Right forelimb (tissue), 1 donor: ENCODE measurements at regions not wholly inside any gene's neighbourhood (a gene's known extent, or its start where the extent isn't known, plus 50 kb on each side); places are given as distances from the start of the nearest gene placed in this dataset.
"Not testable (repeated sequence)": the region's sequence is repeated elsewhere in the genome, so short reads cannot be mapped to it uniquely, and the experiment has no call there.

Experiments
- DNase-seq: peaks from one replicate; pipeline ENCODE4 v3.0.0-alpha.2; 2018

DNA sequence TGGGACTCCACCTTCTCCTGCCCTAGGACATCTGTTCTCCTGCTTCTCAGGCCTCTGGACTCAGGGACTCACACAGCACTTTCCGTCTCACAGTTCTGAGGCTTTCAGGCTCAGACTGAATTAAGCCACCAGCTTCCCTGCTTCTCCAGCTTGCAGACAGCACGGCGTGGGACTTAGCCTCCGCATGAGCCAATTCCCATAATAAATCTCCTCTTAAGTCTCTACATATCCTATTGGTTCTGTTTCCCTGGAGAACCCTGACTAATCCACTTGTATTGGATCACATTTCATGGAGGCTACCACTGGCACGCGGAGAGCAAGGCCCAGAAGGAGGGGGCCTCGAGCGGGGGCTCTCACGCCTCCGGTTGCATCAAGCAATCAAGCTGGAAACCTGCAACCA lies 1313.6 kb downstream of the TBC1D22A start:
- DNase-seq, result no peak

DNA sequence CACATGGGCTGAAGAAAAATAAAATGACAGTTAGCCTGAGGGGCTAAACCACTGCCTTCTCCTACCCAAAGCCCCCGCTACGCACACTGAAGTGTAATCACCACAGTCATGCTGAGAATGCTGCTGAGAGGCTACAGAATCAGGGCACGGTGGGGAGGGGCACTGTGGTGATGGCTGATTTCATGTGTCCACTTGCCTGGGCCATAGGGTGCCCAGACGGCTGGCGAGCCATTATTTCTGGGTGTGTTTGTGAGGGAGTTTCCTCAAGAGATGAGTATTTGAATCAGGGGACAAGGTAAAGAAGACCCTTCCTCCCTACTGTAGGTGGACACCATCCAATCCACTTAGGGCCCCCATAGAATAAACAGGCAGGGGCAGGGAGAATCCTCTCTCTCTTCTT lies 1313.2 kb downstream of the TBC1D22A start:
- DNase-seq, result no peak

DNA sequence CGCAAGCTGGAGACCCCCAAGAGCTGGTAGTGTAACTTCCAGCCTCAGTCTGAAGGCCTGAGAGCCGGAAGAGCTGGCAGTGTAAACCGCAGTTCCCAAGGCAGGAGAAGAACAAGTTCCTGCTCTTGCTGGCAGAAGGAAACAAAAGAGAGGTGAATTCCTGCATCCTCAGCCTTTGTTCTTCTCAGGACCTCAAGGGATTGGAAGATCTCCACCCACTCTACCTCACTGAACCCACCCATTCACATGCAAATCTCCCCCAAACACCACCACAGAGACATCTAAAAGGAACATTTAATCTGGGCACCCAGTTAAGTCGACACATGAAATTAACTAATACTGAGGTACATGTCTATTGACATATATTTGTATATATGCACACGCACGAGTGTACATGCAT lies 1310.3 kb downstream of the TBC1D22A start:
- no peak for DNase-seq

DNA sequence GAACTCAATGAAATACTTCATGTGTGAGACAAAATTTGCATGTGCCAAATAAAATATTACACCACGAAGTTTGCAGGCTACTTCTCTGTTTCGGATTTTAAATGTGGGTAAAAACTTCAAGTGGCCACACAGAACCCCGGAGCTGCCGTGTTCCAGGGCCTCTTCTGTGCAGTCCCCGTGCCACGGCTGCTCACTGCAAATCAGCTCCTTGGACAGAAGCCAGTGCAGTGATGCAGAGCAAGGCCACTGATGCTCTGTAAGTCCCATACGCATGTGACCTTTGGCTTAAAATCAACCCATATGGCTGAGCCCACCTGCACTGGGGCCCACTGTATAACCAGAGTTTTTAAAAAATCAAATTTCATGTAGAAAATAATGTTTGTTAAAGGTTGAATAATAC lies 1309.4 kb downstream of the TBC1D22A start:
- no peak for DNase-seq

DNA sequence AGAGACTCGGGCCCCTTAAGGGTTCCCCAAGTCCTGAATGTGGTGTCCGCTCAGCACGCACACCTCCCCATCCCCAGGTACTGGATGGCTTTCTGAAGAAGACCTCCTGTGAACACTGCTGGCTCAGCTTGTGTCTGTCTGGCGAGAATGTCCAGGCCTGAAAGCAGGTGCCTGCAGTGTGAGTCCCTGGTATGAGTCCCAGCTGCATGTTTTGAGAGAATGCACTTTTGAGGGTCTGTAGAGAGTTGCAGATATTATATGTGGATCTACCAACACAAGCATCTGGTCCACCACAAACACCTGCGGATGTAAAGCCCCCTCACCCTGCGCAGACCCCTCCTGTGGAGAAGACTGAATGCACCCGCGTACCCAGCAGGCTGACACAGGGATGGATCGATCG lies 1308.9 kb downstream of the TBC1D22A start:
- no peak for DNase-seq

DNA sequence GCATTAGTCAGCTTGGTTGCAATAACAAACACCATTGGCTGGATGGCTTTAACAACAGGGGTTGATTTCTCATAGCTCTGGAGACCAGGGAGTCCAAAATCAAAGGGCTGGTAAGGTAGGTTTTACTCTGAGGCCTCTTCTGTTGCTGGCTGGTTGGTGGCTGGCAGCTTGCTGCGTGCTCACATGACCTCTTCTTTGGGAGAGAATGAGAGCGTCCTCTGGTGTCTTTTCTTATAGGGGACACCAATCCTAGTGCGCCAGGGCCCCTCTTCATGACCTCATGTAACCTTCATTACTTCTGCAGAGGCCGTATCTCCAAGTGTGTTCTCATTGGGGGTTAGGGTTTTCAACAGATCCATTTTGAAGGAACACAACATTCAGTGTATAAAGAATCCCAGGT lies 1308.3 kb downstream of the TBC1D22A start:
- no peak for DNase-seq

DNA sequence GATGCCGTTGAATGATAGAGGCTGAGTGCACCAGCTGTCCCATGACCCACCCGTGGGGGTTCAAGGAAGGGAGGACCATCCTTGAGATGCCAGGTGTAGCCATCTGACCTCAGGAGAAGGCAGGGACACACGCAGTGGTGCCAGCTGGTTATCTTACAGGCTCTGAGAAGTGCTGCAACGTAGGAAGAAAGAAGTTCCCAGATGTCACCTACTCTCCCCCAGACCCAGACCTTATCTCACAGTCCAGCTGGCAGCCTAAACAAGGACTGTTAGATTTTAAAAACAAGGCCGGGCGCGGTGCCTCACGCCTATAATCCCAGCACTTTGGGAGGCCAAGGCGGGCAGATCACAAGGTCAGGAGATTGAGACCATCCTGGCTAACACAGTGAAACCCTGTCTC lies 1307.6 kb downstream of the TBC1D22A start:
- DNase-seq, result no peak

DNA sequence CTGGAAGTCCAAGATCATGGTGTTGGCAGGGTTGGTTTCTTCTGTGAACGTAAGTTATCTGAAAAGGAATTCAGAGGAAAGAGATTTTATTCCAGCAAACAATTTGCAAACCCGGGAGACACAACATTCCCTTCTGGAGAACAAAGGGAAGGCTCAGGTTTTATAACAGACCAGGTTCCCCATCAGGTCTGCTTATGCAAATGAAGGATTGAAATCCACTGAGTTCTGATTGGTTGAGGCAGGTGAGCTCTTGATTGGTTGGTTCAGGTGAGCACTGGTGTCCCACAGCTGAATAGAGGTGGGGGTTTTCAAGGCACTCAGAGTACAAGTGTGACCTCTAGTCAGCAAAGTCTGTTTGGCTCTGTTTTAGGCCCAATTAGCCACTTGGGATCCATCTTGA lies 1306.8 kb downstream of the TBC1D22A start:
- DNase-seq, result no peak

DNA sequence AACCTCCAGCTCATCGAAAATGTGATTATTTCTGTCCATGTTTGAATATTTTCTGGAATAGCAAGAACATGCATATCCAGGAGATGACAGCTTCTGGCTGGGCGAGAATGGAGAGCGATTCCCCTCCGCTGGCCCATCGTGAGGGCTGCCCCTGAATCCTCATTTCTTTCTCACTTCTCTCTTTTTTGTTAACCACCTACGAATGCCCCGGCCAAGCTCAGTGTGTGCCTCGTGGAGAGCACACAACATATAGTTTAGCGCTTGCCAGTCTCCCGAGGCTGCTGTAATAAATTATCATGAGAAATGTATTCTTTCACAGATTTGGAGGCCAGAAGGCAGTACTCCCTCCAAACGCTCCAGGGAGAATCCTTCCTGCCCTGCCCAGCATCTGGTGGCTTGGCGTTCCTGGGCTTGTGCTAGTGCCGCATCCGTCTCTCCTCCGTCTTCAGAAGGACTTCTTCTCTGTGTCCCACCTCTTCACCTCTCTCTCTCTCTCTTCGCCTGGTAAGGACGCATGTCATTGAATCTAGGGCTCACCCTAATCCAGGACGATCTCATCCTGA lies 1306.0 kb downstream of the TBC1D22A start:
- no peak for DNase-seq

DNA sequence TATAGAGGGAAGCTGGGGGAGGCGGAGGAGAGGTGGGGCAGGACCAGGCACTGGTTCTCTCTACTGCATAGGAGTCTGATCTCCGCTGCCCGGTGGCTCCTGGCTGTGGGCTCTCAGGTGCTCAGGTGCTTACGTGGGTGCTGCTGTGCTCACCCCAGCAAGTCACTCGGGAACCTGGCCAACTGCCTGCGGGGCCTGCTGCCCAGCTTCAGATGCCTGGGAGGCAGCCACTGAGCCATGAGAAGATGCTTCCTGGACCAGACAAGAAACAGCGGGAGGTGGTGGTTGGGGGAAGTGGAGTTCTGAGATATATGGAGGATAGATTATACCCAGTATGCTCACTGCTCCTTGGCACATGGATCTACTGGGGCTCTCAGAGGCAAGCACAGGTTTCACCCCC lies 1303.4 kb downstream of the TBC1D22A start:
- DNase-seq, result no peak

DNA sequence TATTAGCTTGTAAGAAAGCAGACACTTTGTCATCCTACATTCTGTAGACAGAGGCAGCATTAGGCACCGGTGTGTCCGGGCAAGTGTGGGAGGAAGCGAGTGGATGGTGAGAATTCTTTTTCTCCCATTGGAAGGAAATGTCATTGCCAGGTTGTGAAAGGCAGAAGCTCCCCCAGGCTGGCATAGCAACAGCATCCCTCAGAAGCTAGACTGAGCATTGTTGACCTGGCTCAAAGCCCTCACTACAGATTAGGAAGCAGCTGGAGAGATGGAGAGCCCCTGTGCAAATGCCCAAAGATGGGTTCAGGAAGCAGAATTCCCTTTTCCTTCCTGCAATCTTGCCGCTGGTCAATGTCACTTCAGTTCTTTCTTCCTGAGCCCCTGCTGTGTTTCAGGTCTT lies 1299.3 kb downstream of the TBC1D22A start:
- no peak for DNase-seq

DNA sequence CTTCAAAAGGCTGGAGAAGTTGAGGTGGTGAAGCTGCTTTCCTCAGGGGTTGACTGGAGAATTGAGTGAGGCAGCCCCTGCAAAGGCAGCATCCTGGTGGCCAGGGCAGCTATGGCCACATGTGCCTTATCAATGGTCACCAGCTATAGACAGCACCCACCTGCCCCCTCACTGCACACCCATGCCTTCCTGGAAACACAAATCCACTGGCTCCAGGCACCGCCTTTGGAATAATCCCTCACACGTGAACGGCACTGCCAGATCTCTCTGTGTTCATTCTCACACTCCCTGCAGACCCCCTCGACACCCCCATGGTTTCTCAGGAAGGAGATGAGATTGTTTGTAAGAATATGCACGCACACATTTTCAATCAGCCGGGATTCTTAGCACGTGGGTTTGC lies 1297.8 kb downstream of the TBC1D22A start:
- DNase-seq, result no peak

DNA sequence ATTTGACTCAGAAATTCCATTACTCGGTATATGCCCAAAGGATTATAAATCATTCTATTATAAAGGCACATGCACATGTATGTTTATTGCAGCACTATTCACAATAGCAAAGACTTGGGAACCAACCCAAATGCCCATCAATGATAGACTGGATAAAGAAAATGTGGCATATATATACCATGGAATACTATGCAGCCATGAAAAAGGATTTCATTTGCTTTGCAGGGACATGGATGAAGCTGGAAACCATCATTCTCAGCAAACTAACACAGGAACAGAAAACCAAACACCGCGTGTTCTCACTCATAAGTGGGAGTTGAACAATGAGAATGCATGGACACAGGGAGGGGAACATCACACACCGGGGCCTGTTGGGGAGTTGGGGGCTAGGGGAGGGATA lies 1297.1 kb downstream of the TBC1D22A start:
- not testable (repeated sequence) for DNase-seq

DNA sequence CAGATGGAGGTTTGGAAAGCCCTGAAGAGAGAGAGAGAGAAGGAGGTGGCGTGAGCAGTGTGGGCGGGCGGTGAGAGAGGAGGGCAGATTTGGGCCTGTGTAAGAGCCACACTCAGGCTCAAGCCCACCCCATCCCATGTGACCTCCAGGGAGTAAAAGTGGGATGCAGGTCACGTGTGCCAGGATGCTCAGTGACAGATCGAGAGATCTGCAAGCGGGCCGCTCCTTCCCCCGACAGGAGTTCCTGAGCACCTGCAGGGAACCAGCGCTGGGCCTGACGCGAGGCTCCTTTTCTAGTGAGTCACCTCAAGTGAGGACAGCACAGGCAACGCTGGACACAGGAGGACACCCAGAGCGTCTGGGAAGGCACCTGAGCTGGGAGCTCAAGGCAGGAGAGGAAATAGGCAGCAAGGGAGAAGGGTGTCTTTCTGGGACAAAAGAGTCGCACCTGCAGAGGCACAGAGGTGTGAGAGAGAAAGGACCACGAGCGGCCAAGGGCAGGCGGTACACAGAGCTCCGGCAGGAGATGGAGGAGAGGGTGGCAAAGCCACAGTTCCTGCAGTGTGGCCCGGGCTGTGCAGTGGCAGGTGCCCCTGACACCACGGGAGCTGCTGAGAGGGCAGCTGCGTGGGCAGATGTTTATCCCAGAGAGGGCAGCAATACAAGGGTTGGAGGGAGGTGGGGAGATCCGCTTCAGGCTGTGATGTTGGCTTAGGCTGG lies 1294.8 kb downstream of the TBC1D22A start:
- DNase-seq, result no peak

DNA sequence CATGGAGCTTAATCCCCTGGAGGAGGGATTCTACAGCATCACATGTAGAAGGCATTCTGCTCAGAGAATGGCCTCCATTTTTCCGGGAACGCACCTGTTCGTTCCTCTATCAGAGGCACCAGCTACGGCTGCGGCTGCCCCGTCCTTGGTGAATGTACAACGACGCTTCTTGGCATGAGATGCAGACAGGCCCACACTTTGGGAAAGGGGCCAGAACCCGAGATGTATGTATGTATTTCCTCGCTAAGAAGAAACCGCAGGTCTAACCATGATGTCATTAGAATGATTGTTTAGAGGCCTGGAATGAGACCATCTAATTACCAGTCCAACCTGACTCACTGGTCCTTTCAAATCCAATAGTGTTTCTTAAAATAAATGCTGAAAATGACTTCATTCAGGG lies 1293.4 kb downstream of the TBC1D22A start:
- DNase-seq, result no peak

DNA sequence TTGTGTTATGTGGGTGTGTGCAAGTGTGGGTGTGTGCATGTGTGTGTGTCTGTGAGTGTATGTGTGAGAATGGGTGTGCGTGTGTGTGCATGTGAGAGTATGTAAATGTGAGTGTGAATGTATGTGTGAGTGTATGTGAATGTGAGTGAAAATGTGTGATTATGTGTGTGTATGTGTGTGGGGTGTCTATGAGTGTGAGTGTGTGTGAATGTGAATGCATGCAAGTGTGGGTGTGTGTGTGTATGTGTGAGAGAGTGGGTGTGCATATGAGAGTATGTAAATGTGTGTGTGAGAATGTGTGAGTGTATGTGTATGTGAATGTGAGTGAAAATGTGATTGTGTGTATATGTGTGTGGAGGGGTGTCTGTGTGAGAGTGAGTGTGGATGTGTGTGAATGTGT lies 1292.7 kb downstream of the TBC1D22A start:
- DNase-seq, result no peak

DNA sequence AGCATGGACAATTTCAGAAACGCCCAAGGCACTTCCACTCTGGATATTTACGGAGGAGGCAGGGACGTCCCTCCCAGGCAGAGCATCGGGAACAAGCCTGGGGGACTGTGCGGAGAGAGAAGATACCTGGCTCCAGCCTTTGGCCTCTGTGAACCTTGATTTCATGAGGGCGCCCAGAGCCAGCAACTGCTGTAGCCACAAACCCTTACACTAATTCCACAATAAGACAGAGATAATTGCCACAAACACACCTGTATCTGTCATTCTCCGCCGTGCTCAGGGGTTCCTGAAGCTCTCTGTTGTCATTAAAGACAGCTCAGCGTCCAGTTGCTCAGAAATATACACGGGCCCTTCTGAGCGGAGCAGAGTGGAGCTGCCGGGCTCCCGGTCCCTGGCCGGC lies 1292.1 kb downstream of the TBC1D22A start:
- DNase-seq, result no peak

DNA sequence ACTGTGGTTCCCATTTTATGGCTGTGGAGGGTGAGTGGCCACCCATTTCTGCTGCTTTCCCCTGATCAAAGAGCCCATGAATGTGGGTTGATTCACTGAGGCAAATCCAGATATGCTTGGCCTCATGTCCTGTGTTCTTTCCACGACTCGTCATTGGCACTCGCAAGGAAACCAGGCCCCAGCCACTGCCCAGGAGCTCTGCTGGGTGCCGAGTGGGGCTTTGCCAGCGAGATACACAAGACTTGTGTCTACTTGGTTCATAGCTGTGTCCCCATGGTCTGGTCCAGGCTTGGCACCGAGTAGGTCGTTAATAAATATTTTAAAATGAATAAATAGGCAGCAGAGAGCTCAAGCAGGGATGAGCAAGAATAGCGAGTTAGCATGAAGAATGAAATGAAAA lies 1291.5 kb downstream of the TBC1D22A start:
- DNase-seq, result no peak

DNA sequence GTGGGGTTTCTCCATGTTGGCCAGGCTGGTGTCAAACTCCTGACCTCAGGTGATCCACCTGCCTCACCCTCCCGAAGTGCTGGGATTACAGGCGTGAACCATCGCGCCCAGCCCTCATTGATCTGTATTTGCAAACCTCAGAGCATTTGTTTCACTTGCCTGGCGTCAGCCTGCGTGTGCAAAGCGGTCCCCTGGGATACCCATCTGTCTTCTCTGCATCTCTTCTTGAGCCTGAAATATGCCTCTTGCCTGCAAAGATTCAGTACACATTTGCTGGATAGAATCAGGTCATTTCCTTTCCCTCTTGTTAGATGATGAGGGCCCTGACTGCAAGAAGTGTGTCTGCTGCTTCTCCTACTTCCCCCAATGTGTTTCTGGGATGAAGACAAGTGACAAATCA lies 1291.0 kb downstream of the TBC1D22A start:
- no peak for DNase-seq

DNA sequence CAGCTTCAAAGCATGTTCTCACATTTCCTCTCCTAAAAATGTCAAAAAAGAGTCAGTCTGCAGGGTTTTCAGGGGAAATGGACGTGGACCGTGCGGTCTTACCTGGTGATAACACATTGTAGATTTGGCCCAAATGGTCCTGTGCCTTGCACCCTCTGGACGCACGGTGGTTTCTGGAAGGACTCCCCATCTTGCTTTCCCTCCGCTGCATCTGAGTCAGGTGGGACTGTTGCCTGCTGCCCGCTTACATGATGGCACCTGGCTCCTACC lies 1290.1 kb downstream of the TBC1D22A start:
- DNase-seq, result no peak

DNA sequence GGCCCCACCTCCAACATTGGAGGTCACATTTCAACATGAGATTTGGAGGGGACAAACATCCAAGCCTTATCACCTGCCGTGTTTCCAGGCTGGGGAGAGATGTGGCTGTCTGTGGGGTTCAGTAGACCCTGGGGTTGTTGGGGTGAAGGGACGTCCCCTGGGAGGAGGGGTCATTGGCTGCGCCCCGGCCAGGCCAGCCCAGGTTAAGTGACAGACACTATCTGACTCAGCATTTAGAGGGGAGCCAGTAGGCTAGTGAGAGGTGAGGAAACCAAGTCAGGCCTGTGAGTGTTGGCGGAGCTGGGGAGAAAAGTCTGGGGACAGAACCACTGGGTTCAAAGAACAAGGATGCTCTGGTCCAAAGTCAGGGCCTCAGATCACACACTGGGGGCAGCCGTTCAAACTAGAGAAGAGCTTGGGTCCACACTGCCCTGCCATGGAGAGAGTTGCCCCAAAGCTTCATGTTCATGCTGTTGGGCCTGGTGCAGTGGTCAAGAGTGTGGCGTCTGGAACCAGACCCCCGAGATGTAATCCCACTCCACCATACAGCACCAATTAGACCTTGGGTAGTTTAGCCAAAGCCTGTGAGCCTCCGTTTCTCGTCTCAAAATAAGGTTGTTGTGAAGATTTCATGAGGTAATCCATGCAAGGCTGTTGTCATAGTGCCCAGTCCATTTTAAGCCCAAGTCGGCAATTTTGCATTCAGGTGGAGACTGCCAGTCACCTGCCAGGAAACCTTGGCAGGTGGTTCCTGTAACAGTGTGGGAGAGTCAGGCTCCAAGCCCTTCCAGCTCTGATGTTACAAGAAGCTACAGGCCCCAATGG lies 1289.6 kb downstream of the TBC1D22A start:
- no peak for DNase-seq

DNA sequence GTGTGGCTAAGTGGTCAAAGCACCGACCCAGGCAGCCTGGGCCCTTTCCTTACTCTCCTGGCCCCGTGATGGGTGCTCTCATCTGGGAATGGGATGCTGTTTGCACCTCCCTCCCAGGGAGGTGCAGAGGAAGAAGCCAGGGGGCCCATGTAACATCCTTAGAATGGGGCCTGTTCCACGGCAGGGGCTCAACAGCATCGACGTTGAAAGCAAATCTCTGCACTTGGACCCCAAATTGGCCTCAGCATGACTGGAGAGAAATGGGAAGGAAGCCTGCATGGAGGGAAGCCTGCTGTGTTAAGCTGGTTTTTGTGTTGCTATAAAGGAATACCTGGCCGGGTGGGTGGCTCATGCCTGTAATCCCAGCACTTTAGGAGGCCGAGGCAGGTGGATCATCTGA lies 1288.4 kb downstream of the TBC1D22A start:
- DNase-seq, result no peak

DNA sequence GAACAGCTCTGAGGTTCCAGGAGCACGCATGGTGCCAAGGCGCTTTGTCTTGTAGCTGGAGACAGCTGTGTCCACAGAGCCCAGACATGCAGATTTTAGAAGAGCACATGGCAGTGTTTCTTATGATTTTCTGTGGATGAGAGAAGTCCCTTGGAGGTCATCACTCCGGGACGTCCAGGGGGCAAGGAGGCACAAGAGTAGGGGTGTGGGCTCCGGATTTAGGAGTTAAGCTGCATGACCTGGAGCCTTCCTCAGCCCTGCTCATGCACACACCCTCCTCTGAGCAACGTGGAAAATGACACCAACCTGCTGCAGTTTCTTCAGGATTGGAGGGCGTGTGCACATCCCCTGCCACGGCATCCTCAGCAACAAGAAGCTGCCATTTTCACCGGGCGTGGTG lies 1286.7 kb downstream of the TBC1D22A start:
- no peak for DNase-seq

DNA sequence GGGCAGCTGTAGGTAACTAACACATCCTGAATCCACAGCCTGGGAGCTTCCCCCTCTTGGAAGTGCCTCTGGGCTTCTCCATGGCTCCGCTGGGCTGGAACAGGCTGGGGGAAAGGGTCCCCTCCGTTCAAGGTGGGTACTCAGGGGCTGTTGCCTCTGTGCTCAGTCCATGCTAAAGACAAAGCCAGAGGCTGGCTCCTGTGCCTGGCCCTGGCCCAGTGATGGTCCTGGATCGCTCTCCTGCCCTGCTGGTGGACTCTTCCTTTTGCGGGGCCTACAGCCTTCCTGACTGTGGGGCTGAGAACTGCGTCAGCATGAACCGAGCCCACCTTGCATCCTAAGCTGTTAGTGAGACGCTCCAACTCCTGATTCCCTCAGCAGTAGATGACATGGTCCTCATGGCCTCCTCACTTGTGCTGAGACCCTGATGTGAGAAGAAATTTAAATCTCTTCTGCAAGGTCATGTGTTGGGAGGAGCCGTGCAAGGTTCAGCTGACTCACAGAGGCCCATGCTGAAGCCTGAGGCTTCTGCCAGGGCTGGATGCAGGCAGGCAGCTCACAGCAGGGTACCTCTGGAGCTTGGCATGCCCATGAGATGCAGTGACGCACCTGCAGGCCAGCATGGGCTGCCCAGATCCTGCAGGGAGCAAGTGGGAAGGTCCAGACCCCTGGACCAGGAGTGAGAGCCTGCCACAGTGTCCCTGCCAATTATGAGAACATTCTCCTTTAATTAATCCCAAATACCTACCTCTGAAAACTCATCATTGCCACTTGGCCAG lies 1285.5 kb downstream of the TBC1D22A start:
- DNase-seq, result no peak
